ENCODE measurements at regions not wholly inside any gene's neighbourhood (a gene's known extent, or its start where the extent isn't known, plus 50 kb on each side); places are given as distances from the start of the nearest gene placed in this dataset.

GRCh38 chr22:48740086-48740730, 1087.5 kb downstream of the BRD1 start:
- Histone ChIP-seq H3K4me3 (replicated peaks; ENCODE audit: low read depth, low read length) (no peak overlapping the region), H3K36me3 (ENCODE audit: control insufficient read depth, insufficient read depth, low read length) (no peaks in the 10 kb centered on the region), H3K27me3 (replicated peaks; ENCODE audit: control insufficient read depth, insufficient read depth, low read length) (no peaks in the 10 kb centered on the region)
- no peak for TF ChIP-seq CTCF (IDR thresholded peaks at IDR 0.05; ENCODE audit: insufficient read depth, low read length, poor library complexity, severe bottlenecking)
- DNase-seq (ENCODE audit: extremely low read depth, insufficient read length) = no peak

GRCh38 chr22:48739348-48740085, 1088.2 kb downstream of the BRD1 start:
- DNase-seq (ENCODE audit: extremely low read depth, insufficient read length) = no peak
- Histone ChIP-seq H3K27me3 (replicated peaks; ENCODE audit: control insufficient read depth, insufficient read depth, low read length) (no peaks in the 10 kb centered on the region), H3K36me3 (ENCODE audit: control insufficient read depth, insufficient read depth, low read length) (no peaks in the 10 kb centered on the region), H3K4me3 (replicated peaks; ENCODE audit: low read depth, low read length) (no peak overlapping the region)
- TF ChIP-seq CTCF (IDR thresholded peaks at IDR 0.05; ENCODE audit: insufficient read depth, low read length, poor library complexity, severe bottlenecking) = no peak

GRCh38 chr22:48738204-48738980, 1089.3 kb downstream of the BRD1 start:
- TF ChIP-seq CTCF (IDR thresholded peaks at IDR 0.05; ENCODE audit: insufficient read depth, low read length, poor library complexity, severe bottlenecking) = no peak
- DNase-seq (ENCODE audit: extremely low read depth, insufficient read length) = no peak
- Histone ChIP-seq H3K36me3 (ENCODE audit: control insufficient read depth, insufficient read depth, low read length) (no peaks in the 10 kb centered on the region), H3K27me3 (replicated peaks; ENCODE audit: control insufficient read depth, insufficient read depth, low read length) (no peaks in the 10 kb centered on the region), H3K4me3 (replicated peaks; ENCODE audit: low read depth, low read length) (no peak overlapping the region)

GRCh38 chr22:48737461-48738203, 1090.0 kb downstream of the BRD1 start:
- H3K27me3 ChIP-seq (replicated peaks; ENCODE audit: control insufficient read depth, insufficient read depth, low read length) = no peaks in the 10 kb centered on the region
- no peak overlapping the region for H3K4me3 ChIP-seq (replicated peaks; ENCODE audit: low read depth, low read length)
- no peaks in the 10 kb centered on the region for H3K36me3 ChIP-seq (ENCODE audit: control insufficient read depth, insufficient read depth, low read length)
- no peak for DNase-seq (ENCODE audit: extremely low read depth, insufficient read length)
- no peak for TF ChIP-seq CTCF (IDR thresholded peaks at IDR 0.05; ENCODE audit: insufficient read depth, low read length, poor library complexity, severe bottlenecking)

GRCh38 chr22:48736593-48737460, 1090.8 kb downstream of the BRD1 start:
- H3K27me3 ChIP-seq (replicated peaks; ENCODE audit: control insufficient read depth, insufficient read depth, low read length) = no peaks in the 10 kb centered on the region
- TF ChIP-seq CTCF (IDR thresholded peaks at IDR 0.05; ENCODE audit: insufficient read depth, low read length, poor library complexity, severe bottlenecking) = no peak
- no peaks in the 10 kb centered on the region for H3K36me3 ChIP-seq (ENCODE audit: control insufficient read depth, insufficient read depth, low read length)
- no peak overlapping the region for H3K4me3 ChIP-seq (replicated peaks; ENCODE audit: low read depth, low read length)
- DNase-seq (ENCODE audit: extremely low read depth, insufficient read length) = no peak
